Neuronal stem cell (in vitro differentiated cells): ENCODE measurements at regions not wholly inside any gene's neighbourhood (a gene's known extent, or its start where the extent isn't known, plus 50 kb on each side); places are given as distances from the start of the nearest gene placed in this dataset.

Source experiments
- DNase-seq: peaks from one replicate; pipeline ENCODE4 v3.0.0-alpha.2; 2013; ENCODE audit warnings: low spot score
- H2AFZ ChIP-seq: one replicate; pipeline ENCODE4 v1.6.1; 2013; ENCODE audit warnings: mild to moderate bottlenecking, low read length, inconsistent platforms
- H2AK5ac ChIP-seq: 2 replicates; pipeline ENCODE4 v1.6.1; 2013; ENCODE audit warnings: low read depth, mild to moderate bottlenecking, inconsistent platforms, low read length, moderate library complexity, mixed read lengths
- H2BK120ac ChIP-seq: 2 replicates; pipeline ENCODE4 v1.6.1; 2013; ENCODE audit warnings: low read depth, mild to moderate bottlenecking, inconsistent platforms, low read length, moderate library complexity, mixed read lengths
- H2BK12ac ChIP-seq: one replicate; pipeline ENCODE4 v1.6.1; 2013; ENCODE audit warnings: low read length, inconsistent platforms
- H2BK15ac ChIP-seq: 2 replicates; pipeline ENCODE4 v1.6.1; 2013; ENCODE audit warnings: mild to moderate bottlenecking, low read length, inconsistent platforms, mixed read lengths
- H2BK5ac ChIP-seq: one replicate; pipeline ENCODE4 v1.6.1; 2013; ENCODE audit warnings: inconsistent platforms, mild to moderate bottlenecking, low read length, moderate library complexity
- H3K14ac ChIP-seq: one replicate; pipeline ENCODE4 v1.6.1; 2013; ENCODE audit warnings: low read length, inconsistent platforms
- H3K18ac ChIP-seq: 2 replicates; pipeline ENCODE4 v1.6.1; 2013; ENCODE audit warnings: low read length, inconsistent platforms
- H3K23ac ChIP-seq: 2 replicates; pipeline ENCODE4 v1.6.1; 2013; ENCODE audit warnings: low read depth, mild to moderate bottlenecking, mixed read lengths, low read length, inconsistent platforms; ENCODE audit not compliant: poor library complexity
- H3K27ac ChIP-seq: replicated peaks from 3 replicates; pipeline ENCODE4 v1.5.1; 2013; ENCODE audit warnings: low read length, inconsistent platforms
- H3K27me3 ChIP-seq, 3 experiments: 2 replicates each; pipeline ENCODE4 v1.6.1; 2013; ENCODE audit warnings: low read length in 3 of 3, mild to moderate bottlenecking in 2 of 3, inconsistent platforms in 1 of 3, low read depth in 1 of 3, mixed read lengths in 1 of 3, moderate library complexity in 1 of 3; ENCODE audit not compliant: control insufficient read depth in 3 of 3, insufficient read depth in 3 of 3
- H3K36me3 ChIP-seq, 2 donors: replicated peaks in 1 of 2; 2 replicates each; pipeline ENCODE4 v1.6.1; 2013; ENCODE audit warnings: low read length in 2 of 2; ENCODE audit not compliant: control insufficient read depth in 2 of 2, insufficient read depth in 2 of 2
- H3K4ac ChIP-seq: 2 replicates; pipeline ENCODE4 v1.6.1; 2013; ENCODE audit warnings: inconsistent platforms, mild to moderate bottlenecking, low read length, moderate library complexity
- H3K4me1 ChIP-seq, 2 donors: 1 replicate in 1 of 2; 2 replicates in 1 of 2; pipeline ENCODE4 v1.6.1; 2013; ENCODE audit warnings: low read length in 2 of 2, low read depth in 1 of 2; ENCODE audit not compliant: control insufficient read depth in 2 of 2, insufficient read depth in 1 of 2
- H3K4me2 ChIP-seq: one replicate; pipeline ENCODE4 v1.6.1; 2013; ENCODE audit warnings: mild to moderate bottlenecking, low read length, inconsistent platforms; ENCODE audit not compliant: insufficient read depth, poor library complexity, severe bottlenecking
- H3K4me3 ChIP-seq, 2 donors: 2 replicates each; pipeline ENCODE4 v1.5.1; 2013; ENCODE audit warnings: low read length in 2 of 2, mild to moderate bottlenecking in 2 of 2, inconsistent platforms in 1 of 2, moderate library complexity in 1 of 2
- H3K79me1 ChIP-seq: one replicate; pipeline ENCODE4 v1.6.1; 2013; ENCODE audit warnings: low read depth, mild to moderate bottlenecking, inconsistent platforms, low read length, moderate library complexity
- H3K9ac ChIP-seq: one replicate; pipeline ENCODE4 v1.6.1; 2013; ENCODE audit warnings: mild to moderate bottlenecking, low read depth, low read length, inconsistent platforms; ENCODE audit not compliant: poor library complexity
- H3K9me3 ChIP-seq, 2 donors: replicated peaks in 1 of 2; 2 replicates each; pipeline versions ENCODE3 to v1.6.1; 2013; ENCODE audit warnings: low read length in 2 of 2, mild to moderate bottlenecking in 2 of 2, inconsistent platforms in 1 of 2, low read depth in 1 of 2, mixed read lengths in 1 of 2, moderate library complexity in 1 of 2; ENCODE audit not compliant: control insufficient read depth in 2 of 2, insufficient read depth in 1 of 2
- H4K8ac ChIP-seq: one replicate; pipeline ENCODE4 v1.6.1; 2013; ENCODE audit warnings: low read depth, mild to moderate bottlenecking, inconsistent platforms, low read length, moderate library complexity
- H4K91ac ChIP-seq: one replicate; pipeline ENCODE4 v1.6.1; 2013; ENCODE audit warnings: low read length, low read depth, mild to moderate bottlenecking, inconsistent platforms; ENCODE audit not compliant: poor library complexity
- WGBS, 2 donors: extraction: QIAGEN DNeasy Blood & Tissue Kit; methylation state at CpG; one replicate each; pipeline ENCODE4 v1.1.7; 2013; ENCODE audit warnings: missing lambda C conversion rate in 2 of 2, mixed read lengths in 1 of 2; ENCODE audit not compliant: insufficient read length in 2 of 2, insufficient replicate concordance in 1 of 2; ENCODE audit errors: extremely low coverage in 2 of 2; 5-methylcytosine and 5-hydroxymethylcytosine counted together

DNA sequence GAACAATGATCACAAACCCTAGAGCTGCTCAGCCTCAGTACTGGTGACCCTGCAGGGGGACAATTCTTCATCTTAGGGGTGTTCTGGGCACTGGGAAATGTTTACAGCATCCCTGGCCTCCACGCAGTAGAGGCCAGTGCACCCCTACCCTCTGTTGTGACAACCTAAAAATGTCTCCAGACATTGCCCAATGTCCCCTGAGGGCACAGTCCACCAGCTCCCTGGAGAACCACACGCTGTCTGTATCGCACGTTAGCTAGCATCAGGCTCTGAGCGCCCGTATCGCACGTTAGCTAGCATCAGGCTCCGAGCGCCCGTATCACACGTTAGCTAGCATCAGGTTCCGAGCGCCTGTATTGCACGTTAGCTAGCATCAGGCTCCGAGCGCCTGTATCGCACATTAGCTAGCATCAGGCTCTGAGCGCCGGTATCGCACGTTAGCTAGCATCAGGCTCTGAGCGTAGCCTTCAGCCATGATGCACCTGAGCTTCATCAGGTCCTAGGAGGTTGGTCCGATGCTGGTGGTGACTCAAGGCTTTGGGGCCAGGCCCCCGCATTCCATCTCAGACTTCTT lies 111.1 kb upstream of the ANO1 start:
- Histone ChIP-seq H2BK12ac (no peak overlapping the region), H3K9ac (no peak overlapping the region), H2BK15ac (peak overlapping the region; percentile 45), H2AFZ (no peak overlapping the region), H2AK5ac (peak overlapping the region; percentile 58), H2BK120ac (no peak overlapping the region), H3K27ac (no peak overlapping the region), H3K4ac (no peak overlapping the region), H3K27me3 (no peaks in the 10 kb centered on the region), H3K9me3 (peaks cover 0 to 3% of the 10 kb centered on the region in 2 donors), H3K18ac (peak overlapping the region; percentile 55), H2BK5ac (no peak overlapping the region), H3K23ac (no peak overlapping the region), H3K4me3 (no peak overlapping the region), H4K91ac (no peak overlapping the region), H3K4me1 (peaks cover 0 to 11% of the 10 kb centered on the region in 2 donors), H3K36me3 (no peaks in the 10 kb centered on the region), H3K4me2 (no peak overlapping the region), H3K79me1 (no peaks in the 10 kb centered on the region), H3K14ac (no peak overlapping the region), H4K8ac (no peak overlapping the region)
- DNase-seq = no peak
- no CpG with 5 or more reads among the region's 25 CpGs for WGBS, 2 donors

DNA sequence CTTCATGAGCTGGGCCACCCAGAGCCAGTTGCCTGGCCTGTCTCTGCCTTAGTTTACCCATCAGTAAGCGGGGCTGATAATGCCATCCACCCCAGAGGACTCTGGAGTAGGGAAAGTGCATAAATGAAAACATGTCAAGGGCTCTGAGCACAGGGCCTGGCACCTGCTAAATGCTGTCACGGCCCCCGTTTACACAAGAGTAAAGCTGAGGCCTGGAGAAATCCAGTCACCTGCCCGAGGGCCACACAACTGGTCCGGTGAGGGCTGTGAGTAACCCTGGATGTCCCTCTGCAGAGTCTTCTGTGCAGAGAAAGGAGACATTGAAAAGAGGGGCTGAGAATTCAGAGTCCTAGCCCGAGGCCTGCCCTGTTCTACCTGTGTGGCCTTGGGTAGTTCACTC lies 110.6 kb upstream of the ANO1 start:
- Histone ChIP-seq H4K8ac (no peak overlapping the region), H2BK15ac (peak overlapping the region; percentile 45), H3K23ac (no peak overlapping the region), H2BK120ac (no peak overlapping the region), H3K9ac (no peak overlapping the region), H3K4me2 (no peak overlapping the region), H3K27ac (no peak overlapping the region), H3K9me3 (peaks cover 0 to 3% of the 10 kb centered on the region in 2 donors), H2AK5ac (peak overlapping the region; percentile 35), H3K18ac (no peak overlapping the region), H3K4me3 (no peak overlapping the region), H3K4ac (no peak overlapping the region), H3K36me3 (no peaks in the 10 kb centered on the region), H2BK5ac (no peak overlapping the region), H3K4me1 (peaks cover 0 to 11% of the 10 kb centered on the region in 2 donors), H3K27me3 (no peaks in the 10 kb centered on the region), H3K14ac (no peak overlapping the region), H3K79me1 (no peaks in the 10 kb centered on the region), H2BK12ac (no peak overlapping the region), H2AFZ (no peak overlapping the region), H4K91ac (no peak overlapping the region)
- no CpG with 5 or more reads among the region's 6 CpGs for WGBS, 2 donors
- no peak for DNase-seq

DNA sequence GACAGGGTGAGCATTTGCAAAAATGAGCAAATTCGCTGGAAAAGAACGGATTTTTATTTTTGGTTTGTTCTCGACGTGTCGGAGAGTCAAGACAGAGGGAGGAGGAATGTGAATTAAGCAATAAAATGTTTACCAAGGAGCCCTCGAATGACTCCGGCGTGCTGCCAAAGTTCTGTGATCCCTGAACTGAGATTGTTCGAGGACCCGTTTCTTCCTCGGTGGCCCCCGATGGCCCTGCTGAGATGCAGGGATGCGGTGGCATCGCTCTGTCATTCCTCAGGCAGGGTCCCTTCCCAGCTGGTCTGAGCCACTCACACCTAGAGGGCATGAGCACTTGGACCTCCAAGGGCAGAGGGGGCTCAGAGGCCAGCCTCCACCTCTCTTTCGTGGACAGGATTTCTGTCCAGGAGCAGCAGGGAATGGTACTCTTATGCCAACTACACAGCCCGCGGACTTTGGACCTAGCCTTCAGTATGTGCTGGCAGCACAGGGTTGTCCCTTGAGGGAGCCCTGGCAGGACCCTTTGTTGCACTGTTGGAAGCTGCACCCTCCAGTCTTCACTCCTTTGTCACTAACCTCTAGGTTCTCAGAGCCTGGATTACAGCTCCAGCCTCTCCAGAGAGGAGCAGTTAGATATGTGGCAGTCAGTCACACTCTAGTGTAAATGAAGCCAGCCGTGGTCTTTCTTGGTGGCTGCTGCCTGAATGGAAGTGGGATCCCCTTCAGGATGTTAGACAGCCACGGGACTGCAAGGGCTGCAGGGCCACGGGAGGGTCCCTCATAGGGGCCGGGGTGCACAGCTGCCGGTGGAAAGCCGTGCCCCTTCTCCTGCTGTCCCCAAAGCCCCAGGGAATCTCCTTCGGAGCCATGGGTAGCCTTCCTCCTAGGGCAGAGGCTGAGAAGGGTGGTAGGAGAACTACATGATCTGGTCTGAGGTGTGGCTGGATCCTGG lies 109.4 kb upstream of the ANO1 start:
- peak overlapping the region; percentile 47 for H2AK5ac ChIP-seq
- H3K4me2 ChIP-seq = no peak overlapping the region
- H4K8ac ChIP-seq = no peak overlapping the region
- H3K4ac ChIP-seq = no peak overlapping the region
- H2BK12ac ChIP-seq = no peak overlapping the region
- H3K27me3 ChIP-seq = no peaks in the 10 kb centered on the region
- peaks cover 0 to 9% of the 10 kb centered on the region in 2 donors for H3K4me1 ChIP-seq
- H3K4me3 ChIP-seq = no peak overlapping the region
- no peak overlapping the region for H3K18ac ChIP-seq
- no peaks in the 10 kb centered on the region for H3K36me3 ChIP-seq
- no CpG with 5 or more reads among the region's 24 CpGs for WGBS, 2 donors
- no peak overlapping the region for H3K23ac ChIP-seq
- no peak overlapping the region for H2BK15ac ChIP-seq
- no peaks in the 10 kb centered on the region for H3K79me1 ChIP-seq
- H2AFZ ChIP-seq = no peak overlapping the region
- H3K9ac ChIP-seq = peak overlapping the region; percentile 63
- H4K91ac ChIP-seq = peak overlapping the region; percentile 54
- no peak overlapping the region for H3K27ac ChIP-seq
- no peak overlapping the region for H3K14ac ChIP-seq
- DNase-seq = no peak
- H2BK120ac ChIP-seq = no peak overlapping the region
- peaks cover 0 to 3% of the 10 kb centered on the region in 2 donors for H3K9me3 ChIP-seq
- no peak overlapping the region for H2BK5ac ChIP-seq
